H1 (cell line): ENCODE measurements at regions not wholly inside any gene's neighbourhood (a gene's known extent, or its start where the extent isn't known, plus 50 kb on each side); places are given as distances from the start of the nearest gene placed in this dataset.

Source experiments
- CTCF ChIA-PET: fragments of 300-600 bp; sonication (Branson Sonifier 250); formaldehyde crosslinking; loops from one replicate; lab custom pipeline; 2021; ENCODE audit not compliant: partially characterized antibody; lab: Charles Lee
- POLR2A ChIA-PET: fragments of 300-600 bp; sonication (Branson Sonifier 250); formaldehyde crosslinking; loops from one replicate; lab custom pipeline; 2021; ENCODE audit warnings: inconsistent platforms; ENCODE audit not compliant: partially characterized antibody; lab: Charles Lee
- DNase-seq, 2 experiments: peaks; one replicate each; pipeline versions ENCODE4 v3.0.0 to v3.0.0-alpha.2; 2010 to 2022; ENCODE audit warnings: low spot score in 2 of 2, low read depth in 1 of 2, mixed read lengths in 1 of 2
- FAIRE-seq: peaks from 2 replicates; lab custom pipeline; 2011; peaks lifted over from hg19 to GRCh38; lab: Jason Lieb, UNC
- H2AFZ ChIP-seq: 2 replicates; pipeline ENCODE4 v1.8.1; 2012; ENCODE audit warnings: low read length, inconsistent platforms
- H2AK5ac ChIP-seq: 2 replicates; pipeline ENCODE4 v1.6.1; 2013; ENCODE audit warnings: low read depth, low read length
- H2BK120ac ChIP-seq: replicated peaks from 2 replicates; pipeline ENCODE3; 2013; ENCODE audit warnings: low read depth, low read length, inconsistent platforms
- H2BK12ac ChIP-seq: 2 replicates; pipeline ENCODE4 v1.6.1; 2013; ENCODE audit warnings: low read depth, low read length
- H2BK15ac ChIP-seq: 2 replicates; pipeline ENCODE4 v1.6.1; 2013; ENCODE audit warnings: low read length
- H2BK20ac ChIP-seq: 2 replicates; pipeline ENCODE4 v1.6.1; 2013; ENCODE audit warnings: low read length
- H2BK5ac ChIP-seq: 2 replicates; pipeline ENCODE4 v1.6.1; 2013; ENCODE audit warnings: low read depth, low read length
- H3K14ac ChIP-seq: 2 replicates; pipeline ENCODE4 v1.6.1; 2013; ENCODE audit warnings: inconsistent platforms; ENCODE audit not compliant: insufficient read length
- H3K18ac ChIP-seq: 2 replicates; pipeline ENCODE4 v1.6.1; 2013; ENCODE audit warnings: low read length; ENCODE audit errors: extremely low read depth
- H3K23ac ChIP-seq: 2 replicates; pipeline ENCODE4 v1.6.1; 2013; ENCODE audit warnings: inconsistent platforms; ENCODE audit not compliant: insufficient read length
- H3K23me2 ChIP-seq: 2 replicates; pipeline ENCODE4 v1.6.1; 2013; ENCODE audit warnings: low read depth, low read length
- H3K27ac ChIP-seq: 2 replicates; pipeline ENCODE4 v1.6.1; 2011; ENCODE audit warnings: low read depth, low read length, inconsistent platforms
- H3K27me3 ChIP-seq, 4 experiments: replicated peaks in 1 of 4; 1 replicate in 1 of 4; 2 replicates in 3 of 4; pipeline versions ENCODE4 v1.6.1 to v1.8.1; 2011 to 2013; ENCODE audit warnings: low read length in 3 of 4, mild to moderate bottlenecking in 3 of 4, inconsistent platforms in 2 of 4, mixed read lengths in 2 of 4, moderate library complexity in 1 of 4; ENCODE audit not compliant: control insufficient read depth in 3 of 4, insufficient read depth in 3 of 4; ENCODE audit errors: extremely low read depth in 1 of 4
- H3K36me3 ChIP-seq, 4 experiments: 2 replicates each; pipeline versions ENCODE4 v1.6.1 to v1.8.1; 2011 to 2013; ENCODE audit warnings: mild to moderate bottlenecking in 4 of 4, low read length in 3 of 4, moderate library complexity in 2 of 4, control low read depth in 1 of 4, inconsistent platforms in 1 of 4; ENCODE audit not compliant: insufficient read depth in 4 of 4, control insufficient read depth in 2 of 4
- H3K4ac ChIP-seq: replicated peaks from 2 replicates; pipeline ENCODE3; 2013; ENCODE audit warnings: low read length, low read depth, mixed read lengths, inconsistent platforms; ENCODE audit not compliant: insufficient read length
- H3K4me1 ChIP-seq, 4 experiments: replicated peaks in 1 of 4; 1 replicate in 1 of 4; 2 replicates in 3 of 4; pipeline versions ENCODE4 v1.6.1 to v1.8.1; 2011 to 2013; ENCODE audit warnings: low read length in 3 of 4, inconsistent platforms in 2 of 4, mixed read lengths in 1 of 4; ENCODE audit not compliant: insufficient read depth in 4 of 4, control insufficient read depth in 3 of 4
- H3K4me2 ChIP-seq, 2 experiments: 2 replicates each; pipeline versions ENCODE4 v1.6.1 to v1.8.1; 2011 to 2013; ENCODE audit warnings: low read depth in 2 of 2, low read length in 2 of 2, control low read depth in 1 of 2, inconsistent platforms in 1 of 2, mild to moderate bottlenecking in 1 of 2; ENCODE audit not compliant: insufficient read depth in 1 of 2
- H3K4me3 ChIP-seq, 4 experiments: fragments of 200-600, 300-600 bp in 1 of 4; sonication (generic), shearing (Covaris generic), sonication (Bioruptor Twin) in 1 of 4; 2 replicates each; pipeline versions ENCODE4 v1.5.1 to v1.8.1; 2011 to 2016; ENCODE audit warnings: low read length in 4 of 4, low read depth in 3 of 4, control low read depth in 2 of 4, inconsistent platforms in 2 of 4, mild to moderate bottlenecking in 2 of 4, mixed read lengths in 1 of 4, moderate library complexity in 1 of 4; ENCODE audit not compliant: insufficient read depth in 2 of 4; ENCODE audit errors: extremely low read depth in 1 of 4
- H3K56ac ChIP-seq: replicated peaks from 2 replicates; pipeline ENCODE3; 2013; ENCODE audit warnings: low read depth, mild to moderate bottlenecking, mixed read lengths, low read length, inconsistent platforms; ENCODE audit not compliant: insufficient read length
- H3K79me1 ChIP-seq: 2 replicates; pipeline ENCODE4 v1.6.1; 2013; ENCODE audit warnings: low read depth, low read length, control low read depth
- H3K79me2 ChIP-seq, 2 experiments: 2 replicates each; pipeline versions ENCODE4 v1.6.1 to v1.8.1; 2012 to 2013; ENCODE audit warnings: low read length in 2 of 2, mild to moderate bottlenecking in 2 of 2, inconsistent platforms in 1 of 2; ENCODE audit not compliant: insufficient read depth in 2 of 2, control insufficient read depth in 1 of 2
- H3K9ac ChIP-seq, 4 experiments: replicated peaks in 1 of 4; 1 replicate in 1 of 4; 2 replicates in 3 of 4; pipeline versions ENCODE4 v1.6.1 to v1.8.1; 2011 to 2013; ENCODE audit warnings: low read depth in 3 of 4, low read length in 3 of 4, control low read depth in 2 of 4, mild to moderate bottlenecking in 2 of 4, moderate library complexity in 2 of 4, inconsistent platforms in 1 of 4; ENCODE audit errors: extremely low read depth in 1 of 4
- H3K9me3 ChIP-seq, 2 experiments: 2 replicates each; pipeline versions ENCODE4 v1.6.1 to v1.8.1; 2012 to 2013; ENCODE audit warnings: mild to moderate bottlenecking in 2 of 2, moderate library complexity in 2 of 2, control low read depth in 1 of 2, inconsistent platforms in 1 of 2, low read depth in 1 of 2, low read length in 1 of 2, mixed read lengths in 1 of 2; ENCODE audit not compliant: insufficient read depth in 2 of 2
- H4K20me1 ChIP-seq, 2 experiments: replicated peaks in 1 of 2; 2 replicates each; pipeline versions ENCODE3 to v1.8.1; 2011 to 2013; ENCODE audit warnings: inconsistent platforms in 2 of 2, low read length in 2 of 2, mild to moderate bottlenecking in 1 of 2; ENCODE audit not compliant: insufficient read depth in 2 of 2, control insufficient read depth in 1 of 2
- H4K5ac ChIP-seq: 2 replicates; pipeline ENCODE4 v1.6.1; 2013; ENCODE audit warnings: low read length, low read depth, mixed read lengths, inconsistent platforms; ENCODE audit not compliant: insufficient read length
- H4K8ac ChIP-seq: 2 replicates; pipeline ENCODE4 v1.8.0; 2013; ENCODE audit warnings: mild to moderate bottlenecking, moderate library complexity, low read length, inconsistent platforms; ENCODE audit not compliant: insufficient read depth; ENCODE audit errors: extremely low read depth
- H4K91ac ChIP-seq: replicated peaks from 2 replicates; pipeline ENCODE3; 2013; ENCODE audit warnings: low read length, mixed read lengths, inconsistent platforms; ENCODE audit not compliant: insufficient read length
- BCL11A ChIP-seq, 2 experiments: IDR thresholded peaks; one replicate each; pipeline ENCODE4 v1.6.1; 2011; ENCODE audit warnings: low read depth in 2 of 2, low read length in 2 of 2, mild to moderate bottlenecking in 2 of 2
- BRCA1 ChIP-seq: IDR thresholded peaks from 2 replicates; pipeline ENCODE4 v1.6.1; 2012; ENCODE audit warnings: low read depth, low read length, improper control_type of control experiment
- CBX5 ChIP-seq: fragments of 300-800, 300-1000 bp; sonication (generic); IDR thresholded peaks from 2 replicates; pipeline ENCODE4 v1.7.1; 2016; ENCODE audit warnings: antibody characterized with exemption, low read length, low read depth
- CBX8 ChIP-seq: fragments of 300-800, 300-1000 bp; sonication (generic); IDR thresholded peaks from 2 replicates; pipeline ENCODE4 v1.7.1; 2016; ENCODE audit warnings: low read depth, low read length, borderline replicate concordance
- EP300 ChIP-seq, 2 experiments: IDR thresholded peaks; 1 replicate in 1 of 2; 2 replicates in 1 of 2; pipeline ENCODE4 v1.6.1; 2011 to 2012; ENCODE audit warnings: low read depth in 2 of 2, low read length in 2 of 2, mild to moderate bottlenecking in 2 of 2, borderline replicate concordance in 1 of 2, inconsistent platforms in 1 of 2, moderate library complexity in 1 of 2
- GTF2F1 ChIP-seq: IDR thresholded peaks from 2 replicates; pipeline ENCODE4 v1.6.1; 2012; ENCODE audit warnings: low read depth, low read length, improper control_type of control experiment, borderline replicate concordance
- HDAC2 ChIP-seq, 2 experiments: fragments of 300-600 bp in 1 of 2; sonication (generic) in 1 of 2; IDR thresholded peaks; 2 replicates each; pipeline ENCODE4 v1.6.1; 2011 to 2012; ENCODE audit warnings: low read depth in 2 of 2, low read length in 2 of 2, mild to moderate bottlenecking in 2 of 2, moderate library complexity in 2 of 2, borderline replicate concordance in 1 of 2, inconsistent platforms in 1 of 2
- HDAC6 ChIP-seq: IDR thresholded peaks from one replicate; pipeline ENCODE4 v1.7.1; 2012; ENCODE audit warnings: low read depth, mild to moderate bottlenecking, inconsistent platforms, low read length, moderate library complexity
- JUND ChIP-seq: IDR thresholded peaks from 2 replicates; pipeline ENCODE4 v1.6.1; 2011; ENCODE audit warnings: mild to moderate bottlenecking, improper control_type of control experiment, low read length
- TAF1 ChIP-seq: IDR thresholded peaks from 2 replicates; pipeline ENCODE4 v1.6.1; 2011; ENCODE audit warnings: mild to moderate bottlenecking, low read depth, low read length
- WGBS, 2 experiments: shearing (Covaris generic) in 1 of 2; methylation state at CpG; one replicate each; pipeline versions ENCODE4 v1.1.6 to v1.1.7; 2013 to 2015; ENCODE audit warnings: low lambda C conversion rate in 2 of 2, mixed read lengths in 2 of 2, inconsistent platforms in 1 of 2, low coverage in 1 of 2, missing lambda C conversion rate in 1 of 2; ENCODE audit not compliant: insufficient replicate concordance in 2 of 2, insufficient coverage in 1 of 2, insufficient read length in 1 of 2; ENCODE audit errors: extremely low coverage in 1 of 2, missing lambda C conversion rate in 1 of 2; 5-methylcytosine and 5-hydroxymethylcytosine counted together
- TF ChIP-seq, protein P1 (sequence below): IDR thresholded peaks from 2 replicates; pipeline ENCODE4 v1.6.1; 2012; ENCODE audit warnings: low read length, inconsistent platforms
- TF ChIP-seq, protein P2 (sequence below): IDR thresholded peaks from 2 replicates; pipeline ENCODE4 v1.6.1; 2012; ENCODE audit warnings: inconsistent platforms

DNA sequence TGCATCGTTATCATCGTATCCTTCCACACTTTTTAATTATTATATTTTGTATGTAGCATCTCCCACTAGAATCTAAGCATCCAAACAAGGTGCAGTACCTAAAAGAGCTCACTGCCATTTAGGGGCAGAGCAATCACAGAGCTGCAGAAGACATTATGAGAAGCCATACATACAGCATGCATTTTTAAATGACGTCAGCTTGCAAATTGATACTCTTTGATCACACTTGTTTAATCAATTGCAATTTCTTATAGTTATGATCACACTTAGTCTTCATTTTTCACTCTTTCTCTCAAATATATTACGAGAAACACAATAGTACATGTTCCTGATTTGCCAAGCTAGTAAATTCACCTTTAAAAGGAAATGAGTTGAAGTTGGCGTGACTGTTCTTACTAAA is 753.3 kb upstream of the LRRN3 start:
- H3K4ac ChIP-seq, result no peak overlapping the region
- H4K91ac ChIP-seq, result no peak overlapping the region
- H2BK15ac ChIP-seq, result no peak overlapping the region
- no peak overlapping the region for H3K18ac ChIP-seq
- H4K20me1 ChIP-seq, result no peaks in the 10 kb centered on the region
- no peaks in the 10 kb centered on the region for H3K27me3 ChIP-seq
- no peak overlapping the region for H2BK12ac ChIP-seq
- no peak overlapping the region for H2BK20ac ChIP-seq
- no peaks in the 10 kb centered on the region for H3K36me3 ChIP-seq
- no peak overlapping the region for H3K14ac ChIP-seq
- no peaks in the 10 kb centered on the region for H3K79me2 ChIP-seq
- H3K56ac ChIP-seq, result no peak overlapping the region
- H3K4me3 ChIP-seq, result no peak overlapping the region
- H4K8ac ChIP-seq, result no peak overlapping the region
- H3K79me1 ChIP-seq, result no peaks in the 10 kb centered on the region
- ChIA-PET CTCF (no interaction called here), POLR2A (no interaction called here)
- H3K23me2 ChIP-seq, result no peaks in the 10 kb centered on the region
- H2AK5ac ChIP-seq, result no peak overlapping the region
- H2BK5ac ChIP-seq, result no peak overlapping the region
- no peaks in the 10 kb centered on the region for H3K4me1 ChIP-seq
- no peak overlapping the region for H4K5ac ChIP-seq
- no peak overlapping the region for H3K4me2 ChIP-seq
- no peak overlapping the region for H2AFZ ChIP-seq
- no peaks in the 10 kb centered on the region for H3K9me3 ChIP-seq
- no peak overlapping the region for H2BK120ac ChIP-seq
- H3K27ac ChIP-seq, result no peak overlapping the region
- no peak for DNase-seq
- no peak overlapping the region for H3K9ac ChIP-seq
- H3K23ac ChIP-seq, result no peak overlapping the region
- WGBS, 2 experiments, result 94 to 100% methylated on average over 2 to 5 of the region's 5 CpGs
- no peak for FAIRE-seq
- TF ChIP-seq TAF1, result no peak
- no peak for TF ChIP-seq JUND
- TF ChIP-seq EP300 (IDR thresholded peaks at IDR 0.05; ENCODE audit: borderline replicate concordance in 1 of 2, low read depth in 2 of 2, low read length in 2 of 2), result no peak
- no peak for TF ChIP-seq BCL11A (IDR thresholded peaks at IDR 0.05; ENCODE audit: low read depth in 2 of 2, low read length in 2 of 2)
- TF ChIP-seq HDAC2 (IDR thresholded peaks at IDR 0.05; ENCODE audit: borderline replicate concordance in 1 of 2, low read depth in 2 of 2, low read length in 2 of 2), result no peak
- TF ChIP-seq GTF2F1, result no peak
- TF ChIP-seq, protein P1, sequence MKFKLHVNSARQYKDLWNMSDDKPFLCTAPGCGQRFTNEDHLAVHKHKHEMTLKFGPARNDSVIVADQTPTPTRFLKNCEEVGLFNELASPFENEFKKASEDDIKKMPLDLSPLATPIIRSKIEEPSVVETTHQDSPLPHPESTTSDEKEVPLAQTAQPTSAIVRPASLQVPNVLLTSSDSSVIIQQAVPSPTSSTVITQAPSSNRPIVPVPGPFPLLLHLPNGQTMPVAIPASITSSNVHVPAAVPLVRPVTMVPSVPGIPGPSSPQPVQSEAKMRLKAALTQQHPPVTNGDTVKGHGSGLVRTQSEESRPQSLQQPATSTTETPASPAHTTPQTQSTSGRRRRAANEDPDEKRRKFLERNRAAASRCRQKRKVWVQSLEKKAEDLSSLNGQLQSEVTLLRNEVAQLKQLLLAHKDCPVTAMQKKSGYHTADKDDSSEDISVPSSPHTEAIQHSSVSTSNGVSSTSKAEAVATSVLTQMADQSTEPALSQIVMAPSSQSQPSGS, result no peak
- no peak for TF ChIP-seq CBX5
- no peak for TF ChIP-seq BRCA1
- TF ChIP-seq CBX8, result no peak
- TF ChIP-seq HDAC6, result no peak
- TF ChIP-seq, protein P2, sequence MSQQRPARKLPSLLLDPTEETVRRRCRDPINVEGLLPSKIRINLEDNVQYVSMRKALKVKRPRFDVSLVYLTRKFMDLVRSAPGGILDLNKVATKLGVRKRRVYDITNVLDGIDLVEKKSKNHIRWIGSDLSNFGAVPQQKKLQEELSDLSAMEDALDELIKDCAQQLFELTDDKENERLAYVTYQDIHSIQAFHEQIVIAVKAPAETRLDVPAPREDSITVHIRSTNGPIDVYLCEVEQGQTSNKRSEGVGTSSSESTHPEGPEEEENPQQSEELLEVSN, result no peak
